K562 (cell line): ENCODE measurements at regions not wholly inside any gene's neighbourhood (a gene's known extent, or its start where the extent isn't known, plus 50 kb on each side); places are given as distances from the start of the nearest gene placed in this dataset.

Source experiments
- ATAC-seq: fragments of 200-7000 bp; cut with Tn5 transposase; 3 replicates; pipeline ENCODE4 v1.9.1; 2020; ENCODE audit warnings: moderate library complexity
- BruUV-seq: library from RNA; stranded (reverse); fragments of 400-500 nt; replicated peaks from 2 replicates; lab custom pipeline; 2021; lab: Mats Ljungman, UMichigan
- CTCF ChIA-PET: fragments of 300-600 bp; formaldehyde crosslinking; extraction: SDS; loops from one replicate; lab custom pipeline; 2021; ENCODE audit warnings: low intra/inter-chr PET ratio; lab: Yijun Ruan, JAX
- POLR2A ChIA-PET: fragments of 300-600, 350-650 bp; sonication (Branson Sonifier 250); formaldehyde crosslinking; extraction: SDS; loops from one replicate; lab custom pipeline; 2021; ENCODE audit warnings: antibody characterized with exemption, inconsistent platforms; lab: Yijun Ruan, JAX
- DNase-seq, 4 experiments: peaks; one replicate each; pipeline versions ENCODE4 v3.0.0 to v3.0.0-alpha.2; 2011 to 2018; ENCODE audit warnings: low spot score in 3 of 4, mixed read lengths in 3 of 4; ENCODE audit errors: extremely low read depth in 1 of 4
- FAIRE-seq: peaks from 2 replicates; lab custom pipeline; 2011; peaks lifted over from hg19 to GRCh38; lab: Jason Lieb, UNC
- H2AFZ ChIP-seq: 2 replicates; pipeline ENCODE4 v1.6.0; 2011; ENCODE audit warnings: low read depth, low read length, control low read depth, inconsistent platforms
- H3K27ac ChIP-seq: fragments of 200-600 bp; 3 replicates; pipeline ENCODE4 v1.8.0; 2011; ENCODE audit warnings: low read depth, mild to moderate bottlenecking, control low read depth, inconsistent platforms, low read length, moderate library complexity, mixed read lengths; ENCODE audit errors: extremely low read depth
- H3K27me3 ChIP-seq, 2 experiments: fragments of 300-600 bp in 1 of 2; 2 replicates in 1 of 2; 3 replicates in 1 of 2; pipeline versions ENCODE4 v1.6.0 to v1.8.0; 2011; ENCODE audit warnings: inconsistent platforms in 2 of 2, low read length in 2 of 2, mild to moderate bottlenecking in 1 of 2, mixed read lengths in 1 of 2, moderate library complexity in 1 of 2; ENCODE audit not compliant: control insufficient read depth in 2 of 2, insufficient read depth in 2 of 2
- H3K36me3 ChIP-seq: fragments of 300-600 bp; 3 replicates; pipeline ENCODE4 v1.8.0; 2011; ENCODE audit warnings: mild to moderate bottlenecking, low read length, inconsistent platforms; ENCODE audit not compliant: control insufficient read depth, insufficient read depth
- H3K4me1 ChIP-seq, 2 experiments: fragments of 200-600 bp in 1 of 2; replicated peaks in 1 of 2; 2 replicates in 1 of 2; 3 replicates in 1 of 2; pipeline versions ENCODE4 v1.5.1 to v1.8.0; 2011; ENCODE audit warnings: inconsistent platforms in 2 of 2, low read length in 2 of 2, mild to moderate bottlenecking in 1 of 2, mixed read lengths in 1 of 2, moderate library complexity in 1 of 2; ENCODE audit not compliant: control insufficient read depth in 2 of 2, insufficient read depth in 2 of 2
- H3K4me2 ChIP-seq: 2 replicates; pipeline ENCODE4 v1.6.1; 2011; ENCODE audit warnings: low read length, control low read depth, inconsistent platforms, mixed read lengths; ENCODE audit not compliant: insufficient read depth
- H3K4me3 ChIP-seq: fragments of 200-600 bp; sonication (generic), shearing (Covaris generic); 2 replicates; pipeline ENCODE4 v1.5.1; 2016; ENCODE audit warnings: control low read depth, inconsistent platforms
- H3K79me2 ChIP-seq: fragments of 200-600 bp; 3 replicates; pipeline ENCODE4 v1.8.0; 2011; ENCODE audit warnings: low read length, inconsistent platforms; ENCODE audit not compliant: control insufficient read depth, insufficient read depth
- H3K9ac ChIP-seq, 2 experiments: 2 replicates each; pipeline versions ENCODE4 v1.6.0 to v1.6.1; 2011; ENCODE audit warnings: low read depth in 2 of 2, low read length in 2 of 2, control low read depth in 1 of 2, inconsistent platforms in 1 of 2, mild to moderate bottlenecking in 1 of 2, mixed read lengths in 1 of 2; ENCODE audit not compliant: insufficient read depth in 1 of 2
- H3K9me1 ChIP-seq: one replicate; pipeline ENCODE4 v1.6.0; 2011; ENCODE audit warnings: inconsistent platforms, mild to moderate bottlenecking, low read length, moderate library complexity; ENCODE audit not compliant: control insufficient read depth, insufficient read depth
- H3K9me3 ChIP-seq: replicated peaks from 2 replicates; pipeline ENCODE4 v1.5.1; 2011; ENCODE audit warnings: low read depth, low read length, inconsistent platforms; ENCODE audit not compliant: control insufficient read depth, insufficient read depth
- H4K20me1 ChIP-seq: replicated peaks from 2 replicates; pipeline ENCODE4 v1.6.1; 2011; ENCODE audit warnings: low read length, inconsistent platforms, mixed read lengths; ENCODE audit not compliant: control insufficient read depth, insufficient read depth
- BCL6 ChIP-seq: fragments of 250-450 bp; sonication (Bioruptor Pico); IDR thresholded peaks from 2 replicates; pipeline ENCODE4 v1.4.0; 2020
- BRD4 ChIP-seq: fragments of 200-600 bp; sonication (generic); IDR thresholded peaks from 2 replicates; pipeline ENCODE4 v1.6.1; 2017; ENCODE audit warnings: inconsistent platforms
- EWSR1 ChIP-seq: fragments of 450-650 bp; IDR thresholded peaks from 2 replicates; pipeline ENCODE4 v1.6.1; 2018; ENCODE audit warnings: borderline replicate concordance, mild to moderate bottlenecking, low read depth, moderate library complexity; ENCODE audit not compliant: partially characterized antibody
- FUS ChIP-seq: fragments of 200-400 bp; formaldehyde crosslinking; optimal IDR thresholded peaks from 2 replicates; pipeline ENCODE3; 2017; ENCODE audit warnings: low read depth, low read length
- HNRNPH1 ChIP-seq: fragments of 200-400 bp; formaldehyde crosslinking; optimal IDR thresholded peaks from 2 replicates; pipeline ENCODE3; 2017; ENCODE audit warnings: low read depth, mild to moderate bottlenecking, low read length, moderate library complexity
- HNRNPLL ChIP-seq: fragments of 200-400 bp; formaldehyde crosslinking; IDR thresholded peaks from 2 replicates; pipeline ENCODE4 v1.6.1; 2017; ENCODE audit warnings: low read length, low read depth, mild to moderate bottlenecking; ENCODE audit not compliant: poor library complexity, severe bottlenecking
- SREBF2 ChIP-seq: sonication (generic); formaldehyde crosslinking; IDR thresholded peaks from 2 replicates; pipeline ENCODE4 v1.4.0; 2020; ENCODE audit warnings: mild to moderate bottlenecking, missing genetic modification reagents
- XRCC3 ChIP-seq: fragments of 450-650 bp; IDR thresholded peaks from 2 replicates; pipeline ENCODE4 v1.6.1; 2017; ENCODE audit warnings: mild to moderate bottlenecking, moderate library complexity
- ZNF324 ChIP-seq: fragments of 250-450 bp; sonication (Bioruptor Pico); IDR thresholded peaks from 2 replicates; pipeline ENCODE4 v1.4.0; 2020; ENCODE audit warnings: mild to moderate bottlenecking
- ZNF395 ChIP-seq: fragments of 200-800 bp; sonication (Bioruptor generic); IDR thresholded peaks from 2 replicates; pipeline ENCODE4 v1.6.1; 2017; ENCODE audit warnings: missing genetic modification characterization, missing compliant biosample characterization
- ZNF57 ChIP-seq: fragments of 450-650 bp; formaldehyde crosslinking; IDR thresholded peaks from 2 replicates; pipeline ENCODE4 v1.4.0; 2020; ENCODE audit warnings: mild to moderate bottlenecking, moderate library complexity
- ZNF780A ChIP-seq: fragments of 250-450 bp; sonication (Bioruptor Pico); IDR thresholded peaks from 2 replicates; pipeline ENCODE4 v1.5.0; 2021; ENCODE audit warnings: mild to moderate bottlenecking
- WGBS: fragments of 100-300 bp; shearing (Covaris generic); methylation state at CpG from one replicate; pipeline ENCODE4 v1.1.6; 2016; ENCODE audit warnings: low coverage, mixed read lengths; ENCODE audit not compliant: insufficient coverage; ENCODE audit errors: missing lambda C conversion rate; 5-methylcytosine and 5-hydroxymethylcytosine counted together
- in situ Hi-C: fragments of 300-500 bp; cut with MboI; formaldehyde crosslinking; loops from 4 replicates; pipeline ENCODE4 v1.15.0; 2018; ENCODE audit warnings: inconsistent platforms, mixed read lengths
- intact Hi-C: fragments of 100-400 bp; cut with micrococcal nuclease; formaldehyde crosslinking; loops from 2 replicates; pipeline ENCODE4 v1.14.2; 2022
- TF ChIP-seq, protein P1 (sequence below): fragments of 450-650 bp; formaldehyde crosslinking; IDR thresholded peaks from 2 replicates; pipeline ENCODE4 v1.4.0; 2022; ENCODE audit warnings: mild to moderate bottlenecking, moderate library complexity
- TF ChIP-seq, protein P2 (sequence below): fragments of 250-450 bp; sonication (Bioruptor Pico); IDR thresholded peaks from 2 replicates; pipeline ENCODE4 v1.8.0; 2021; ENCODE audit warnings: borderline replicate concordance, mild to moderate bottlenecking, moderate library complexity; ENCODE audit not compliant: poor library complexity, severe bottlenecking

GRCh38 chr14:30395065-30395464 lies 163.9 kb upstream of the G2E3 start:
- Histone ChIP-seq H3K4me3 (no peak overlapping the region), H3K4me2 (no peak overlapping the region), H3K79me2 (no peaks in the 10 kb centered on the region), H2AFZ (no peak overlapping the region), H4K20me1 (no peaks in the 10 kb centered on the region), H3K9me3 (no peaks in the 10 kb centered on the region), H3K36me3 (no peaks in the 10 kb centered on the region), H3K9me1 (no peaks in the 10 kb centered on the region), H3K27ac (no peak overlapping the region), H3K4me1 (no peaks in the 10 kb centered on the region), H3K27me3 (no peaks in the 10 kb centered on the region), H3K9ac (no peak overlapping the region)
- no peak for ATAC-seq
- no peak for DNase-seq
- intact Hi-C loops (no loop called here), in situ Hi-C loops (no loop called here)
- TF ChIP-seq SREBF2 (CRISPR knock-in tag) (no peak), HNRNPLL (no peak), FUS (no peak)
- TF ChIP-seq, protein P1, sequence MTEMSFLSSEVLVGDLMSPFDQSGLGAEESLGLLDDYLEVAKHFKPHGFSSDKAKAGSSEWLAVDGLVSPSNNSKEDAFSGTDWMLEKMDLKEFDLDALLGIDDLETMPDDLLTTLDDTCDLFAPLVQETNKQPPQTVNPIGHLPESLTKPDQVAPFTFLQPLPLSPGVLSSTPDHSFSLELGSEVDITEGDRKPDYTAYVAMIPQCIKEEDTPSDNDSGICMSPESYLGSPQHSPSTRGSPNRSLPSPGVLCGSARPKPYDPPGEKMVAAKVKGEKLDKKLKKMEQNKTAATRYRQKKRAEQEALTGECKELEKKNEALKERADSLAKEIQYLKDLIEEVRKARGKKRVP (CRISPR knock-in tag), result no peak
- ChIA-PET CTCF (no interaction called here), POLR2A (no interaction called here)
- BruUV-seq, result no TSS peak
- WGBS, result 24% methylated on average over 1 of the region's 1 CpG
- no peak for FAIRE-seq

- in situ Hi-C loops, result no loop called here
- H3K4me3 ChIP-seq, result no peak overlapping the region
- ATAC-seq, result no peak
- H3K36me3 ChIP-seq, result no peaks in the 10 kb centered on the region
- H3K79me2 ChIP-seq, result no peaks in the 10 kb centered on the region
- no peaks in the 10 kb centered on the region for H3K4me1 ChIP-seq
- no peak for DNase-seq
- no TSS peak for BruUV-seq
- intact Hi-C loops, result no loop called here
- ChIA-PET CTCF (no interaction called here), POLR2A (interaction anchor here (1.0 kb wide), 1 partner anchor 27 kb away, joined by 4 read pairs; no protein-coding TSS in a partner anchor)
- no peaks in the 10 kb centered on the region for H3K9me1 ChIP-seq
- H3K27ac ChIP-seq, result no peak overlapping the region
- no peak for FAIRE-seq
- H2AFZ ChIP-seq, result no peak overlapping the region
- no peak overlapping the region for H3K9ac ChIP-seq
- no peaks in the 10 kb centered on the region for H3K27me3 ChIP-seq
- H3K9me3 ChIP-seq, result no peaks in the 10 kb centered on the region
- H3K4me2 ChIP-seq, result no peak overlapping the region
- H4K20me1 ChIP-seq, result no peaks in the 10 kb centered on the region
- no peak for TF ChIP-seq ZNF57 (CRISPR knock-in tag)
- no peak for TF ChIP-seq BCL6 (CRISPR knock-in tag)
- TF ChIP-seq BRD4, result no peak
- TF ChIP-seq ZNF780A (CRISPR knock-in tag), result no peak
- TF ChIP-seq ZNF324 (CRISPR knock-in tag), result no peak
- TF ChIP-seq EWSR1, result no peak
- no peak for TF ChIP-seq ZNF395 (CRISPR knock-in tag)
- TF ChIP-seq, protein P2, sequence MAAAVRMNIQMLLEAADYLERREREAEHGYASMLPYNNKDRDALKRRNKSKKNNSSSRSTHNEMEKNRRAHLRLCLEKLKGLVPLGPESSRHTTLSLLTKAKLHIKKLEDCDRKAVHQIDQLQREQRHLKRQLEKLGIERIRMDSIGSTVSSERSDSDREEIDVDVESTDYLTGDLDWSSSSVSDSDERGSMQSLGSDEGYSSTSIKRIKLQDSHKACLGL (CRISPR knock-in tag), result no peak
- TF ChIP-seq HNRNPH1, result no peak
- TF ChIP-seq XRCC3, result no peak
These were observed 156.1 kb upstream of the G2E3 start for GRCh38 chr14:30402846-30403245.
